K562 (cell line): ENCODE measurements at regions not wholly inside any gene's neighbourhood (a gene's known extent, or its start where the extent isn't known, plus 50 kb on each side); places are given as distances from the start of the nearest gene placed in this dataset.

Experiments used
- ATAC-seq: fragments of 200-7000 bp; cut with Tn5 transposase; 3 replicates; pipeline ENCODE4 v1.9.1; 2020; ENCODE audit warnings: moderate library complexity
- BruUV-seq: library from RNA; stranded (reverse); fragments of 400-500 nt; replicated peaks from 2 replicates; lab custom pipeline; 2021; lab: Mats Ljungman, UMichigan
- CTCF ChIA-PET: fragments of 300-600 bp; formaldehyde crosslinking; extraction: SDS; loops from one replicate; lab custom pipeline; 2021; ENCODE audit warnings: low intra/inter-chr PET ratio; lab: Yijun Ruan, JAX
- POLR2A ChIA-PET: fragments of 300-600, 350-650 bp; sonication (Branson Sonifier 250); formaldehyde crosslinking; extraction: SDS; loops from one replicate; lab custom pipeline; 2021; ENCODE audit warnings: antibody characterized with exemption, inconsistent platforms; lab: Yijun Ruan, JAX
- DNase-seq, 4 experiments: peaks; one replicate each; pipeline versions ENCODE4 v3.0.0 to v3.0.0-alpha.2; 2011 to 2018; ENCODE audit warnings: low spot score in 3 of 4, mixed read lengths in 3 of 4; ENCODE audit errors: extremely low read depth in 1 of 4
- FAIRE-seq: peaks from 2 replicates; lab custom pipeline; 2011; peaks lifted over from hg19 to GRCh38; lab: Jason Lieb, UNC
- H2AFZ ChIP-seq: 2 replicates; pipeline ENCODE4 v1.6.0; 2011; ENCODE audit warnings: low read depth, low read length, control low read depth, inconsistent platforms
- H3K27ac ChIP-seq: fragments of 200-600 bp; 3 replicates; pipeline ENCODE4 v1.8.0; 2011; ENCODE audit warnings: low read depth, mild to moderate bottlenecking, control low read depth, inconsistent platforms, low read length, moderate library complexity, mixed read lengths; ENCODE audit errors: extremely low read depth
- H3K27me3 ChIP-seq, 2 experiments: fragments of 300-600 bp in 1 of 2; 2 replicates in 1 of 2; 3 replicates in 1 of 2; pipeline versions ENCODE4 v1.6.0 to v1.8.0; 2011; ENCODE audit warnings: inconsistent platforms in 2 of 2, low read length in 2 of 2, mild to moderate bottlenecking in 1 of 2, mixed read lengths in 1 of 2, moderate library complexity in 1 of 2; ENCODE audit not compliant: control insufficient read depth in 2 of 2, insufficient read depth in 2 of 2
- H3K36me3 ChIP-seq: fragments of 300-600 bp; 3 replicates; pipeline ENCODE4 v1.8.0; 2011; ENCODE audit warnings: mild to moderate bottlenecking, low read length, inconsistent platforms; ENCODE audit not compliant: control insufficient read depth, insufficient read depth
- H3K4me1 ChIP-seq, 2 experiments: fragments of 200-600 bp in 1 of 2; replicated peaks in 1 of 2; 2 replicates in 1 of 2; 3 replicates in 1 of 2; pipeline versions ENCODE4 v1.5.1 to v1.8.0; 2011; ENCODE audit warnings: inconsistent platforms in 2 of 2, low read length in 2 of 2, mild to moderate bottlenecking in 1 of 2, mixed read lengths in 1 of 2, moderate library complexity in 1 of 2; ENCODE audit not compliant: control insufficient read depth in 2 of 2, insufficient read depth in 2 of 2
- H3K4me2 ChIP-seq: 2 replicates; pipeline ENCODE4 v1.6.1; 2011; ENCODE audit warnings: low read length, control low read depth, inconsistent platforms, mixed read lengths; ENCODE audit not compliant: insufficient read depth
- H3K4me3 ChIP-seq: fragments of 200-600 bp; sonication (generic), shearing (Covaris generic); 2 replicates; pipeline ENCODE4 v1.5.1; 2016; ENCODE audit warnings: control low read depth, inconsistent platforms
- H3K79me2 ChIP-seq: fragments of 200-600 bp; 3 replicates; pipeline ENCODE4 v1.8.0; 2011; ENCODE audit warnings: low read length, inconsistent platforms; ENCODE audit not compliant: control insufficient read depth, insufficient read depth
- H3K9ac ChIP-seq, 2 experiments: 2 replicates each; pipeline versions ENCODE4 v1.6.0 to v1.6.1; 2011; ENCODE audit warnings: low read depth in 2 of 2, low read length in 2 of 2, control low read depth in 1 of 2, inconsistent platforms in 1 of 2, mild to moderate bottlenecking in 1 of 2, mixed read lengths in 1 of 2; ENCODE audit not compliant: insufficient read depth in 1 of 2
- H3K9me1 ChIP-seq: one replicate; pipeline ENCODE4 v1.6.0; 2011; ENCODE audit warnings: inconsistent platforms, mild to moderate bottlenecking, low read length, moderate library complexity; ENCODE audit not compliant: control insufficient read depth, insufficient read depth
- H3K9me3 ChIP-seq: replicated peaks from 2 replicates; pipeline ENCODE4 v1.5.1; 2011; ENCODE audit warnings: low read depth, low read length, inconsistent platforms; ENCODE audit not compliant: control insufficient read depth, insufficient read depth
- H4K20me1 ChIP-seq: replicated peaks from 2 replicates; pipeline ENCODE4 v1.6.1; 2011; ENCODE audit warnings: low read length, inconsistent platforms, mixed read lengths; ENCODE audit not compliant: control insufficient read depth, insufficient read depth
- CBFA2T2 ChIP-seq: fragments of 450-650 bp; conservative IDR thresholded peaks from 2 replicates; pipeline ENCODE4 v1.6.1; 2017; ENCODE audit warnings: mild to moderate bottlenecking
- CBX3 ChIP-seq, 2 experiments: IDR thresholded peaks; 1 replicate in 1 of 2; 2 replicates in 1 of 2; pipeline ENCODE4 v1.6.1; 2012; ENCODE audit warnings: inconsistent platforms in 2 of 2, low read length in 2 of 2, borderline replicate concordance in 1 of 2, control low read depth in 1 of 2
- CREB5 ChIP-seq: fragments of 250-450 bp; sonication (Bioruptor Pico); IDR thresholded peaks from 2 replicates; pipeline ENCODE4 v1.5.0; 2020; ENCODE audit warnings: mild to moderate bottlenecking
- HEY1 ChIP-seq: fragments of 250-450 bp; sonication (Bioruptor Pico); IDR thresholded peaks from 2 replicates; pipeline ENCODE4 v1.5.0; 2020; ENCODE audit warnings: mild to moderate bottlenecking, moderate library complexity, borderline replicate concordance
- MAFK ChIP-seq: IDR thresholded peaks from 2 replicates; pipeline ENCODE4 v1.6.1; 2011; ENCODE audit warnings: low read length, improper control_type of control experiment
- NUFIP1 ChIP-seq: fragments of 450-650 bp; IDR thresholded peaks from 2 replicates; pipeline ENCODE4 v1.6.1; 2018; ENCODE audit not compliant: partially characterized antibody
- RFX5 ChIP-seq: IDR thresholded peaks from 2 replicates; pipeline ENCODE4 v1.6.1; 2011; ENCODE audit warnings: low read depth, mild to moderate bottlenecking, improper control_type of control experiment, low read length
- SMARCA4 ChIP-seq: fragments of 450-650 bp; IDR thresholded peaks from 2 replicates; pipeline ENCODE4 v1.6.1; 2016
- SP2 ChIP-seq: IDR thresholded peaks from 2 replicates; pipeline ENCODE4 v1.6.1; 2011; ENCODE audit warnings: mild to moderate bottlenecking, low read depth, low read length, moderate library complexity; ENCODE audit not compliant: poor library complexity, severe bottlenecking; ENCODE audit errors: extremely low read depth
- TEAD4 ChIP-seq, 2 experiments: sonication (generic) in 1 of 2; formaldehyde crosslinking in 1 of 2; IDR thresholded peaks; 2 replicates each; pipeline versions ENCODE4 v1.6.1 to v1.8.0; 2012 to 2022; ENCODE audit warnings: borderline replicate concordance in 1 of 2, inconsistent platforms in 1 of 2, low read length in 1 of 2, mild to moderate bottlenecking in 1 of 2, missing genetic modification reagents in 1 of 2
- ZFP1 ChIP-seq: fragments of 450-650 bp; formaldehyde crosslinking; IDR thresholded peaks from 2 replicates; pipeline ENCODE4 v1.4.0; 2020; ENCODE audit warnings: mild to moderate bottlenecking, mixed read lengths
- ZNF316 ChIP-seq: fragments of 450-650 bp; IDR thresholded peaks from 2 replicates; pipeline ENCODE4 v1.6.1; 2016
- ZNF398 ChIP-seq: fragments of 250-450 bp; sonication (Bioruptor Pico); IDR thresholded peaks from 2 replicates; pipeline ENCODE4 v1.8.0; 2021; ENCODE audit warnings: moderate library complexity, mild to moderate bottlenecking, inconsistent platforms
- ZNF444 ChIP-seq: fragments of 250-450 bp; sonication (Bioruptor Pico); IDR thresholded peaks from 2 replicates; pipeline ENCODE4 v1.4.0; 2020; ENCODE audit warnings: mild to moderate bottlenecking, moderate library complexity
- WGBS: fragments of 100-300 bp; shearing (Covaris generic); methylation state at CpG from one replicate; pipeline ENCODE4 v1.1.6; 2016; ENCODE audit warnings: low coverage, mixed read lengths; ENCODE audit not compliant: insufficient coverage; ENCODE audit errors: missing lambda C conversion rate; 5-methylcytosine and 5-hydroxymethylcytosine counted together
- in situ Hi-C: fragments of 300-500 bp; cut with MboI; formaldehyde crosslinking; loops from 4 replicates; pipeline ENCODE4 v1.15.0; 2018; ENCODE audit warnings: inconsistent platforms, mixed read lengths
- intact Hi-C: fragments of 100-400 bp; cut with micrococcal nuclease; formaldehyde crosslinking; loops from 2 replicates; pipeline ENCODE4 v1.14.2; 2022
- TF ChIP-seq, protein P1 (sequence below): sonication (generic); formaldehyde crosslinking; IDR thresholded peaks from 2 replicates; pipeline ENCODE4 v1.8.0; 2023; ENCODE audit warnings: missing genetic modification reagents, mild to moderate bottlenecking, borderline replicate concordance

GRCh38 chr4:94011190-94011589, 182.6 kb downstream of the ATOH1 start:
- intact Hi-C loops: no loop called here
- in situ Hi-C loops: no loop called here
- ChIA-PET POLR2A (interaction anchor here (0.6 to 1.6 kb wide), 2 partner anchors 9 to 82 kb away, joined by 3 read pairs; no protein-coding TSS in a partner anchor), CTCF (no interaction called here)
- no peaks in the 10 kb centered on the region for H3K79me2 ChIP-seq
- H3K4me3 ChIP-seq: no peak overlapping the region
- FAIRE-seq (no peak), DNase-seq (peak; percentile 8 to 41 (median 20)), ATAC-seq (peak; percentile 60)
- no TSS peak for BruUV-seq
- no peaks in the 10 kb centered on the region; the same call in 1 of the 2 replicates for H3K9me3 ChIP-seq
- H3K9ac ChIP-seq: no peak overlapping the region
- H3K4me2 ChIP-seq: peak overlapping the region; percentile 27; the same call in 1 of the 2 replicates
- H2AFZ ChIP-seq: no peak overlapping the region; the same call in 1 of the 2 replicates
- no peak overlapping the region for H3K27ac ChIP-seq
- H3K36me3 ChIP-seq: no peaks in the 10 kb centered on the region
- no peaks in the 10 kb centered on the region for H3K9me1 ChIP-seq
- WGBS: 0% methylated on average over 2 of the region's 2 CpGs
- no peaks in the 10 kb centered on the region for H4K20me1 ChIP-seq
- H3K4me1 ChIP-seq: peaks cover 0 to 3% of the 10 kb centered on the region in 2 experiments; a peak in 1 of 5 replicates
- H3K27me3 ChIP-seq: no peaks in the 10 kb centered on the region
- peak; percentile 41; the same call in 1 of the 2 replicates for TF ChIP-seq TEAD4 (IDR thresholded peaks at IDR 0.05; ENCODE audit: low read length)
- TF ChIP-seq TEAD4 (CRISPR knock-in tag; IDR thresholded peaks at IDR 0.05; ENCODE audit: borderline replicate concordance): no peak
- no peak for TF ChIP-seq CREB5 (CRISPR knock-in tag)
- TF ChIP-seq, protein P1, sequence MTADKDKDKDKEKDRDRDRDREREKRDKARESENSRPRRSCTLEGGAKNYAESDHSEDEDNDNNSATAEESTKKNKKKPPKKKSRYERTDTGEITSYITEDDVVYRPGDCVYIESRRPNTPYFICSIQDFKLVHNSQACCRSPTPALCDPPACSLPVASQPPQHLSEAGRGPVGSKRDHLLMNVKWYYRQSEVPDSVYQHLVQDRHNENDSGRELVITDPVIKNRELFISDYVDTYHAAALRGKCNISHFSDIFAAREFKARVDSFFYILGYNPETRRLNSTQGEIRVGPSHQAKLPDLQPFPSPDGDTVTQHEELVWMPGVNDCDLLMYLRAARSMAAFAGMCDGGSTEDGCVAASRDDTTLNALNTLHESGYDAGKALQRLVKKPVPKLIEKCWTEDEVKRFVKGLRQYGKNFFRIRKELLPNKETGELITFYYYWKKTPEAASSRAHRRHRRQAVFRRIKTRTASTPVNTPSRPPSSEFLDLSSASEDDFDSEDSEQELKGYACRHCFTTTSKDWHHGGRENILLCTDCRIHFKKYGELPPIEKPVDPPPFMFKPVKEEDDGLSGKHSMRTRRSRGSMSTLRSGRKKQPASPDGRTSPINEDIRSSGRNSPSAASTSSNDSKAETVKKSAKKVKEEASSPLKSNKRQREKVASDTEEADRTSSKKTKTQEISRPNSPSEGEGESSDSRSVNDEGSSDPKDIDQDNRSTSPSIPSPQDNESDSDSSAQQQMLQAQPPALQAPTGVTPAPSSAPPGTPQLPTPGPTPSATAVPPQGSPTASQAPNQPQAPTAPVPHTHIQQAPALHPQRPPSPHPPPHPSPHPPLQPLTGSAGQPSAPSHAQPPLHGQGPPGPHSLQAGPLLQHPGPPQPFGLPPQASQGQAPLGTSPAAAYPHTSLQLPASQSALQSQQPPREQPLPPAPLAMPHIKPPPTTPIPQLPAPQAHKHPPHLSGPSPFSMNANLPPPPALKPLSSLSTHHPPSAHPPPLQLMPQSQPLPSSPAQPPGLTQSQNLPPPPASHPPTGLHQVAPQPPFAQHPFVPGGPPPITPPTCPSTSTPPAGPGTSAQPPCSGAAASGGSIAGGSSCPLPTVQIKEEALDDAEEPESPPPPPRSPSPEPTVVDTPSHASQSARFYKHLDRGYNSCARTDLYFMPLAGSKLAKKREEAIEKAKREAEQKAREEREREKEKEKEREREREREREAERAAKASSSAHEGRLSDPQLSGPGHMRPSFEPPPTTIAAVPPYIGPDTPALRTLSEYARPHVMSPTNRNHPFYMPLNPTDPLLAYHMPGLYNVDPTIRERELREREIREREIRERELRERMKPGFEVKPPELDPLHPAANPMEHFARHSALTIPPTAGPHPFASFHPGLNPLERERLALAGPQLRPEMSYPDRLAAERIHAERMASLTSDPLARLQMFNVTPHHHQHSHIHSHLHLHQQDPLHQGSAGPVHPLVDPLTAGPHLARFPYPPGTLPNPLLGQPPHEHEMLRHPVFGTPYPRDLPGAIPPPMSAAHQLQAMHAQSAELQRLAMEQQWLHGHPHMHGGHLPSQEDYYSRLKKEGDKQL (CRISPR knock-in tag): no peak
- TF ChIP-seq ZNF398: no peak
- TF ChIP-seq NUFIP1: no peak
- TF ChIP-seq SP2: no peak
- TF ChIP-seq MAFK: no peak
- no peak for TF ChIP-seq ZNF444 (CRISPR knock-in tag)
- TF ChIP-seq RFX5: no peak
- TF ChIP-seq ZNF316: no peak
- TF ChIP-seq CBX3 (IDR thresholded peaks at IDR 0.05; ENCODE audit: borderline replicate concordance in 1 of 2, low read length in 2 of 2): no peak
- TF ChIP-seq SMARCA4: no peak
- TF ChIP-seq ZFP1 (CRISPR knock-in tag): no peak
- no peak for TF ChIP-seq HEY1 (CRISPR knock-in tag)
- TF ChIP-seq CBFA2T2: peak; percentile 42; the same call in 1 of the 2 replicates
